HCT116 (cell line): ENCODE measurements at regions not wholly inside any gene's neighbourhood (a gene's known extent, or its start where the extent isn't known, plus 50 kb on each side); places are given as distances from the start of the nearest gene placed in this dataset.

Experiments
- ATAC-seq: fragments of 200-7000 bp; cut with Tn5 transposase; 2 replicates; pipeline ENCODE4 v1.9.1; 2020; ENCODE audit warnings: mild to moderate bottlenecking, moderate library complexity
- BruUV-seq: library from RNA; stranded (reverse); fragments of 400-500 nt; replicated peaks from 2 replicates; lab custom pipeline; 2021; lab: Mats Ljungman, UMichigan
- CTCF ChIA-PET: fragments of 300-600 bp; sonication (Branson Sonifier 250); formaldehyde crosslinking; loops from one replicate; lab custom pipeline; 2021; ENCODE audit warnings: antibody characterized with exemption; lab: Charles Lee
- POLR2A ChIA-PET: fragments of 300-600, 350-600 bp; sonication (Branson Sonifier 250); formaldehyde crosslinking; loops from one replicate; lab custom pipeline; 2021; ENCODE audit warnings: antibody characterized with exemption; lab: Charles Lee
- RAD21 ChIA-PET, 2 experiments: fragments of 300-600 bp; sonication (Branson Sonifier 250); formaldehyde crosslinking; loops; one replicate each; lab custom pipeline; 2023; ENCODE audit warnings: low total read pairs in 2 of 2; ENCODE audit not compliant: uncharacterized antibody in 2 of 2, unreplicated experiment in 2 of 2, low non-redundant PET in 1 of 2; lab: Charles Lee
- DNase-seq: peaks from one replicate; pipeline ENCODE4 v3.0.0-alpha.2; 2010; ENCODE audit warnings: low read depth, low spot score
- H2AFZ ChIP-seq: fragments of 200-600 bp; shearing (Covaris generic), sonication (generic); 2 replicates; pipeline ENCODE4 v1.6.1; 2017; ENCODE audit warnings: low read depth, mixed run types, mixed read lengths, antibody characterized with exemption, low read length; ENCODE audit not compliant: poor library complexity, severe bottlenecking
- H3K27ac ChIP-seq: 2 replicates; pipeline ENCODE4 v1.5.1; 2012; ENCODE audit warnings: low read depth, low read length
- H3K27me3 ChIP-seq: fragments of 200-600 bp; sonication (generic); 2 replicates; pipeline ENCODE4 v1.6.1; 2016; ENCODE audit warnings: mixed run types, low read length, mixed read lengths; ENCODE audit not compliant: insufficient read depth
- H3K36me3 ChIP-seq, 2 experiments: fragments of 200-500 bp in 1 of 2; fragments of 200-600 bp in 1 of 2; sonication (Bioruptor generic) in 1 of 2; sonication (generic) in 1 of 2; 2 replicates each; pipeline versions ENCODE4 v1.5.1 to v1.6.1; 2014 to 2016; ENCODE audit warnings: low read length in 2 of 2, inconsistent platforms in 1 of 2, mixed read lengths in 1 of 2, mixed run types in 1 of 2; ENCODE audit not compliant: insufficient read depth in 2 of 2, control insufficient read depth in 1 of 2
- H3K4me1 ChIP-seq, 2 experiments: fragments of 200-600 bp in 1 of 2; sonication (generic) in 1 of 2; 2 replicates each; pipeline versions ENCODE4 v1.5.1 to v1.6.1; 2012 to 2017; ENCODE audit warnings: low read length in 2 of 2, inconsistent platforms in 1 of 2, mild to moderate bottlenecking in 1 of 2, mixed read lengths in 1 of 2, mixed run types in 1 of 2, moderate library complexity in 1 of 2; ENCODE audit not compliant: insufficient read depth in 2 of 2, control insufficient read depth in 1 of 2
- H3K4me2 ChIP-seq: fragments of 200-600 bp; sonication (generic); 2 replicates; pipeline ENCODE4 v1.6.1; 2017; ENCODE audit warnings: mixed run types, low read length, mixed read lengths
- H3K4me3 ChIP-seq, 2 experiments: fragments of 200-600 bp in 1 of 2; sonication (generic) in 1 of 2; replicated peaks in 1 of 2; 2 replicates each; pipeline ENCODE4 v1.5.1; 2011 to 2016; ENCODE audit warnings: low read length in 2 of 2, control low read depth in 1 of 2, low read depth in 1 of 2, mild to moderate bottlenecking in 1 of 2, mixed read lengths in 1 of 2, mixed run types in 1 of 2
- H3K79me2 ChIP-seq: fragments of 200-600 bp; sonication (generic); 2 replicates; pipeline ENCODE4 v1.6.1; 2017; ENCODE audit warnings: mild to moderate bottlenecking, mixed run types, low read length, moderate library complexity, mixed read lengths; ENCODE audit not compliant: insufficient read depth
- H3K9ac ChIP-seq: fragments of 200-600 bp; sonication (generic); 2 replicates; pipeline ENCODE4 v1.6.1; 2016; ENCODE audit warnings: low read length, mixed read lengths
- H3K9me2 ChIP-seq: fragments of 200-600 bp; sonication (generic), shearing (Covaris generic); 2 replicates; pipeline ENCODE4 v1.6.1; 2017; ENCODE audit warnings: mixed run types, mild to moderate bottlenecking, moderate library complexity; ENCODE audit not compliant: insufficient read depth
- H3K9me3 ChIP-seq, 2 experiments: fragments of 200-500 bp in 1 of 2; fragments of 200-600 bp in 1 of 2; sonication (Bioruptor generic) in 1 of 2; sonication (generic) in 1 of 2; 2 replicates each; pipeline ENCODE4 v1.6.1; 2014 to 2017; ENCODE audit warnings: low read length in 2 of 2, mixed read lengths in 2 of 2, inconsistent platforms in 1 of 2, low read depth in 1 of 2, mild to moderate bottlenecking in 1 of 2, mixed run types in 1 of 2, moderate library complexity in 1 of 2; ENCODE audit not compliant: control insufficient read depth in 1 of 2, insufficient read depth in 1 of 2
- H4K20me1 ChIP-seq: fragments of 200-600 bp; sonication (generic), shearing (Covaris generic); 2 replicates; pipeline ENCODE4 v1.6.1; 2017; ENCODE audit warnings: mixed run types, mild to moderate bottlenecking, moderate library complexity; ENCODE audit not compliant: insufficient read depth
- CBX3 ChIP-seq: IDR thresholded peaks from 2 replicates; pipeline ENCODE4 v1.6.1; 2012; ENCODE audit warnings: low read depth
- POLR2A ChIP-seq: IDR thresholded peaks from 2 replicates; pipeline ENCODE4 v1.7.0; 2011; ENCODE audit warnings: borderline replicate concordance; ENCODE audit not compliant: insufficient read depth, insufficient read length; ENCODE audit errors: extremely low read depth
- REST ChIP-seq: IDR thresholded peaks from 2 replicates; pipeline ENCODE4 v1.6.1; 2012; ENCODE audit warnings: low read depth
- intact Hi-C: fragments of 100-400 bp; cut with micrococcal nuclease; formaldehyde crosslinking; loops from 2 replicates; pipeline ENCODE4 v1.10.0; 2022
- TF ChIP-seq, protein P1 (sequence below), 3 experiments: fragments of 200-600 bp in 1 of 3; sonication (generic) in 1 of 3; IDR thresholded peaks in 2 of 3; conservative IDR thresholded peaks in 1 of 3; 2 replicates each; pipeline ENCODE4 v1.5.1; 2012 to 2017; ENCODE audit warnings: low read depth in 2 of 3, low read length in 2 of 3, antibody characterized with exemption in 1 of 3, borderline replicate concordance in 1 of 3, control low read depth in 1 of 3, mild to moderate bottlenecking in 1 of 3, mixed read lengths in 1 of 3, mixed run types in 1 of 3, moderate library complexity in 1 of 3; ENCODE audit not compliant: insufficient read depth in 1 of 3

DNA sequence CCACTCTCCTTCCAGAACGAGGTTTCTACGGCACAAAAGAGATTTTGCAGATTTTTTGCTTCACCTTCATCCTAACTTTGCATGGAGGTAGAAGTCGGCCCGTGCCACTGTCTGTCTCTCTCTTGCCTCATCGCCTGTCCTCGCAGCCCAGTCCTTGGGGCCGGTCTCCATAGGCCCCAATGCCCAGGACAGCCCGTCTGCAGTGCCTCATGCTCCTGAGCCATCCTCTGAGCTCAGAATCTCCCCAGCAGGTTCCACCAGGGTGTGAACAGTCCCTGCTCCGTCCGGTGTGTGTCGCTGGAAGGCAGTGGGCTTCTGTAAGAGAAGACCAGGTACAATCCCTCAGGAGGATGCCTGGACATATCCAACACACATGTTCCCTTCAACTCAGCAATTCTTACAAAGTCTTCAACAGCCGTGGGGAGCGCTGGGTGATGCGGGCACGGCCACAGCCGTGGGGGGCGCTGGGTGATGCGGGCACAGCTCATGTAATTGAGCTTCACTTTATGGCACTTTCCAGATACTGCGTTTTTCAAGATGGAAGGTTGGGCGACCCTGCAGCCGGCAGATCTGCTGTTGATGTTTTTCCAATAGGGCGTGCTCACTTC, 231.9 kb downstream of the DLL1 start:
- POLR2A ChIA-PET: no interaction called here
- ATAC-seq: no peak

GRCh38 chr6:170057961-170058877, 232.7 kb downstream of the DLL1 start:
- DNase-seq: no peak
- no peak overlapping the region for H3K4me3 ChIP-seq
- H3K4me1 ChIP-seq: no peaks in the 10 kb centered on the region
- BruUV-seq: no TSS peak
- no peaks in the 10 kb centered on the region for H3K27me3 ChIP-seq
- no peak for TF ChIP-seq REST
- H4K20me1 ChIP-seq: no peaks in the 10 kb centered on the region
- ChIA-PET POLR2A (no interaction called here), CTCF (no interaction called here), RAD21 (no interaction called here)
- H3K9ac ChIP-seq: no peak overlapping the region
- H3K9me2 ChIP-seq: no peaks in the 10 kb centered on the region
- intact Hi-C loops: no loop called here
- no peak for ATAC-seq
- H3K9me3 ChIP-seq: no peaks in the 10 kb centered on the region
- no peaks in the 10 kb centered on the region for H3K36me3 ChIP-seq
- no peak overlapping the region for H3K27ac ChIP-seq
- no peak overlapping the region for H2AFZ ChIP-seq
- no peak overlapping the region for H3K4me2 ChIP-seq
- H3K79me2 ChIP-seq: no peaks in the 10 kb centered on the region

More for the DNA sequence above, 231.9 kb downstream of the DLL1 start:
- ChIA-PET RAD21 (no interaction called here), CTCF (no interaction called here)
- H3K9me3 ChIP-seq: no peaks in the 10 kb centered on the region
- H3K9me2 ChIP-seq: no peaks in the 10 kb centered on the region
- H3K4me1 ChIP-seq: no peaks in the 10 kb centered on the region
- no peak overlapping the region for H3K9ac ChIP-seq
- no peak overlapping the region for H3K4me2 ChIP-seq
- intact Hi-C loops: no loop called here
- TF ChIP-seq CBX3: no peak
- TF ChIP-seq, protein P1, sequence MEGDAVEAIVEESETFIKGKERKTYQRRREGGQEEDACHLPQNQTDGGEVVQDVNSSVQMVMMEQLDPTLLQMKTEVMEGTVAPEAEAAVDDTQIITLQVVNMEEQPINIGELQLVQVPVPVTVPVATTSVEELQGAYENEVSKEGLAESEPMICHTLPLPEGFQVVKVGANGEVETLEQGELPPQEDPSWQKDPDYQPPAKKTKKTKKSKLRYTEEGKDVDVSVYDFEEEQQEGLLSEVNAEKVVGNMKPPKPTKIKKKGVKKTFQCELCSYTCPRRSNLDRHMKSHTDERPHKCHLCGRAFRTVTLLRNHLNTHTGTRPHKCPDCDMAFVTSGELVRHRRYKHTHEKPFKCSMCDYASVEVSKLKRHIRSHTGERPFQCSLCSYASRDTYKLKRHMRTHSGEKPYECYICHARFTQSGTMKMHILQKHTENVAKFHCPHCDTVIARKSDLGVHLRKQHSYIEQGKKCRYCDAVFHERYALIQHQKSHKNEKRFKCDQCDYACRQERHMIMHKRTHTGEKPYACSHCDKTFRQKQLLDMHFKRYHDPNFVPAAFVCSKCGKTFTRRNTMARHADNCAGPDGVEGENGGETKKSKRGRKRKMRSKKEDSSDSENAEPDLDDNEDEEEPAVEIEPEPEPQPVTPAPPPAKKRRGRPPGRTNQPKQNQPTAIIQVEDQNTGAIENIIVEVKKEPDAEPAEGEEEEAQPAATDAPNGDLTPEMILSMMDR (IDR thresholded peaks at IDR 0.05 in 2 of 3, conservative IDR thresholded peaks at IDR 0.05 in 1 of 3; ENCODE audit: borderline replicate concordance in 1 of 3, insufficient read depth in 1 of 3, low read depth in 2 of 3, low read length in 2 of 3): no peak
- TF ChIP-seq POLR2A: no peak
- TF ChIP-seq, all 23 proteins: peak for 0
- BruUV-seq: no TSS peak
- Histone ChIP-seq H3K36me3 (no peaks in the 10 kb centered on the region), H4K20me1 (no peaks in the 10 kb centered on the region), H3K27me3 (no peaks in the 10 kb centered on the region), H3K4me3 (no peak overlapping the region), H3K79me2 (no peaks in the 10 kb centered on the region), H2AFZ (no peak overlapping the region), H3K27ac (no peak overlapping the region)
- no peak for DNase-seq
